Fibroblast of lung (primary cell): ENCODE measurements at regions not wholly inside any gene's neighbourhood (a gene's known extent, or its start where the extent isn't known, plus 50 kb on each side); places are given as distances from the start of the nearest gene placed in this dataset.
"Not testable (repeated sequence)": the region's sequence is repeated elsewhere in the genome, so short reads cannot be mapped to it uniquely, and the experiment has no call there.

Experiments used
- DNase-seq, 2 donors: peaks; one replicate each; pipeline versions ENCODE4 v3.0.0 to v3.0.0-alpha.2; 2010; ENCODE audit warnings: low read depth in 2 of 2
- H2AFZ ChIP-seq: 2 replicates; pipeline ENCODE4 v1.5.1; 2012; ENCODE audit warnings: low read length, control low read depth, inconsistent platforms
- H3K27ac ChIP-seq: 2 replicates; pipeline ENCODE4 v1.5.1; 2011; ENCODE audit warnings: low read length, control low read depth; ENCODE audit not compliant: insufficient read depth
- H3K27me3 ChIP-seq: 2 replicates; pipeline ENCODE4 v1.5.1; 2011; ENCODE audit warnings: mild to moderate bottlenecking, low read length; ENCODE audit not compliant: control insufficient read depth, insufficient read depth
- H3K36me3 ChIP-seq: 2 replicates; pipeline ENCODE4 v1.5.1; 2011; ENCODE audit warnings: low read length; ENCODE audit not compliant: control insufficient read depth, insufficient read depth
- H3K4me1 ChIP-seq: 2 replicates; pipeline ENCODE4 v1.5.1; 2011; ENCODE audit warnings: low read length; ENCODE audit not compliant: control insufficient read depth, insufficient read depth; ENCODE audit errors: extremely low read depth
- H3K4me2 ChIP-seq: 2 replicates; pipeline ENCODE4 v1.5.1; 2011; ENCODE audit warnings: low read length, control low read depth; ENCODE audit not compliant: insufficient read depth; ENCODE audit errors: extremely low read depth
- H3K4me3 ChIP-seq, 4 experiments: fragments of 200-600 bp in 1 of 4; sonication (generic) in 1 of 4; replicated peaks in 1 of 4; 2 replicates each; pipeline ENCODE4 v1.5.1; 2011 to 2016; ENCODE audit warnings: low read length in 4 of 4, low read depth in 3 of 4, mild to moderate bottlenecking in 3 of 4, control low read depth in 2 of 4, inconsistent platforms in 1 of 4, mixed read lengths in 1 of 4; ENCODE audit not compliant: insufficient read depth in 1 of 4; ENCODE audit errors: control extremely low read depth in 1 of 4
- H3K79me2 ChIP-seq: 2 replicates; pipeline ENCODE4 v1.5.1; 2012; ENCODE audit warnings: mild to moderate bottlenecking, low read length, inconsistent platforms; ENCODE audit not compliant: control insufficient read depth, insufficient read depth
- H3K9ac ChIP-seq: 2 replicates; pipeline ENCODE4 v1.5.1; 2011; ENCODE audit warnings: mild to moderate bottlenecking, low read length, control low read depth; ENCODE audit not compliant: insufficient read depth
- H3K9me3 ChIP-seq: 2 replicates; pipeline ENCODE4 v1.5.1; 2012; ENCODE audit warnings: low read depth, low read length; ENCODE audit not compliant: control insufficient read depth, insufficient read depth
- H4K20me1 ChIP-seq: 2 replicates; pipeline ENCODE4 v1.5.1; 2011; ENCODE audit warnings: low read length; ENCODE audit not compliant: control insufficient read depth, insufficient read depth; ENCODE audit errors: extremely low read depth
- EZH2 ChIP-seq: IDR thresholded peaks from 2 replicates; pipeline ENCODE4 v1.5.1; 2012; ENCODE audit warnings: low read length, control low read depth, mild to moderate bottlenecking; ENCODE audit errors: missing control alignments
- TF ChIP-seq, protein P1 (sequence below), 2 donors: IDR thresholded peaks in 1 of 2; conservative IDR thresholded peaks in 1 of 2; 1 replicate in 1 of 2; 2 replicates in 1 of 2; pipeline ENCODE4 v1.5.1; 2011 to 2012; ENCODE audit warnings: low read length in 2 of 2, control low read depth in 1 of 2, inconsistent platforms in 1 of 2, low read depth in 1 of 2, mild to moderate bottlenecking in 1 of 2

- Histone ChIP-seq H3K27ac (no peak overlapping the region), H3K27me3 (no peaks in the 10 kb centered on the region), H3K4me3 (no peak overlapping the region), H3K4me1 (no peaks in the 10 kb centered on the region), H4K20me1 (no peaks in the 10 kb centered on the region), H2AFZ (no peak overlapping the region), H3K9me3 (no peaks in the 10 kb centered on the region), H3K9ac (no peak overlapping the region), H3K4me2 (no peak overlapping the region), H3K79me2 (no peaks in the 10 kb centered on the region), H3K36me3 (no peaks in the 10 kb centered on the region)
- no peak for DNase-seq
- no peak for TF ChIP-seq EZH2
- TF ChIP-seq, protein P1, sequence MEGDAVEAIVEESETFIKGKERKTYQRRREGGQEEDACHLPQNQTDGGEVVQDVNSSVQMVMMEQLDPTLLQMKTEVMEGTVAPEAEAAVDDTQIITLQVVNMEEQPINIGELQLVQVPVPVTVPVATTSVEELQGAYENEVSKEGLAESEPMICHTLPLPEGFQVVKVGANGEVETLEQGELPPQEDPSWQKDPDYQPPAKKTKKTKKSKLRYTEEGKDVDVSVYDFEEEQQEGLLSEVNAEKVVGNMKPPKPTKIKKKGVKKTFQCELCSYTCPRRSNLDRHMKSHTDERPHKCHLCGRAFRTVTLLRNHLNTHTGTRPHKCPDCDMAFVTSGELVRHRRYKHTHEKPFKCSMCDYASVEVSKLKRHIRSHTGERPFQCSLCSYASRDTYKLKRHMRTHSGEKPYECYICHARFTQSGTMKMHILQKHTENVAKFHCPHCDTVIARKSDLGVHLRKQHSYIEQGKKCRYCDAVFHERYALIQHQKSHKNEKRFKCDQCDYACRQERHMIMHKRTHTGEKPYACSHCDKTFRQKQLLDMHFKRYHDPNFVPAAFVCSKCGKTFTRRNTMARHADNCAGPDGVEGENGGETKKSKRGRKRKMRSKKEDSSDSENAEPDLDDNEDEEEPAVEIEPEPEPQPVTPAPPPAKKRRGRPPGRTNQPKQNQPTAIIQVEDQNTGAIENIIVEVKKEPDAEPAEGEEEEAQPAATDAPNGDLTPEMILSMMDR (conservative IDR thresholded peaks at IDR 0.05 in 1 of 2, IDR thresholded peaks at IDR 0.05 in 1 of 2; ENCODE audit: low read depth in 1 of 2, low read length in 2 of 2) = no peak
These were observed 64.8 kb upstream of the TBC1D3K start for GRCh38 chr17:37859451-37859850.

DNA sequence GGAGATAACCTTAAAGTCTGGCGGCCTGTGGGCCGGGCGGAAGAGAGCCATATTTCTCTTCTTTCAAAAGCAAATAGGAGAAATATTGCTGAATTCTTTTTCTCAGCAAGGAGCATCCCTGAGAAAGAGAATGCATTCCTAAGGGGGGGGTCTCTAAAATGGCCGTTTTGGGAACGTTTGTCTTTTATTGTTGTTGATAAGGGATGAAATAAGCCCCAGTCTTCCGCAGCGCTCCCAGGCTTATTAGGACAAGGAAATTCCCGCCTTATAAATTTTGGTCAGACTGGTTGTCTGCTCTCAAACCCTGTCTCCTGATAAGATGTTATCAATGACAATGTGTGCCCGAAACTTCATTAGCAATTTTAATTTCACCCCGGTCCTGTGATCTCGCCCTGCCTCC, 65.8 kb upstream of the TBC1D3K start:
- H3K4me2 ChIP-seq, H3K4me1 ChIP-seq, H4K20me1 ChIP-seq, H2AFZ ChIP-seq, H3K9ac ChIP-seq, H3K4me3 ChIP-seq, H3K79me2 ChIP-seq, H3K27ac ChIP-seq, H3K27me3 ChIP-seq, DNase-seq, H3K9me3 ChIP-seq, H3K36me3 ChIP-seq: not testable (repeated sequence)

GRCh38 chr17:37856245-37856644, 68.0 kb upstream of the TBC1D3K start:
- Histone ChIP-seq H3K27me3 (no peaks in the 10 kb centered on the region), H3K9ac (no peak overlapping the region), H3K36me3 (no peaks in the 10 kb centered on the region), H3K9me3 (no peaks in the 10 kb centered on the region), H3K4me1 (no peaks in the 10 kb centered on the region), H3K4me3 (no peak overlapping the region), H3K79me2 (no peaks in the 10 kb centered on the region), H4K20me1 (no peaks in the 10 kb centered on the region), H3K27ac (no peak overlapping the region), H3K4me2 (no peak overlapping the region), H2AFZ (no peak overlapping the region)
- TF ChIP-seq EZH2 = no peak
- TF ChIP-seq, protein P1 (conservative IDR thresholded peaks at IDR 0.05 in 1 of 2, IDR thresholded peaks at IDR 0.05 in 1 of 2; ENCODE audit: low read depth in 1 of 2, low read length in 2 of 2) = no peak
- DNase-seq = no peak

GRCh38 chr17:37849617-37849972, 74.6 kb upstream of the TBC1D3K start:
- no peaks in the 10 kb centered on the region for H3K79me2 ChIP-seq
- no peak for DNase-seq
- H3K4me1 ChIP-seq = no peaks in the 10 kb centered on the region
- H3K27me3 ChIP-seq = no peaks in the 10 kb centered on the region
- no peak overlapping the region for H3K9ac ChIP-seq
- H3K4me2 ChIP-seq = no peak overlapping the region
- TF ChIP-seq, protein P1 (conservative IDR thresholded peaks at IDR 0.05 in 1 of 2, IDR thresholded peaks at IDR 0.05 in 1 of 2; ENCODE audit: low read depth in 1 of 2, low read length in 2 of 2) = no peak
- TF ChIP-seq EZH2 = no peak
- H2AFZ ChIP-seq = no peak overlapping the region
- no peaks in the 10 kb centered on the region for H3K9me3 ChIP-seq
- no peaks in the 10 kb centered on the region for H3K36me3 ChIP-seq
- H4K20me1 ChIP-seq = no peaks in the 10 kb centered on the region
- H3K27ac ChIP-seq = no peak overlapping the region
- no peak overlapping the region for H3K4me3 ChIP-seq
